ENCODE measurements at regions not wholly inside any gene's neighbourhood (a gene's known extent, or its start where the extent isn't known, plus 50 kb on each side); places are given as distances from the start of the nearest gene placed in this dataset.

DNA sequence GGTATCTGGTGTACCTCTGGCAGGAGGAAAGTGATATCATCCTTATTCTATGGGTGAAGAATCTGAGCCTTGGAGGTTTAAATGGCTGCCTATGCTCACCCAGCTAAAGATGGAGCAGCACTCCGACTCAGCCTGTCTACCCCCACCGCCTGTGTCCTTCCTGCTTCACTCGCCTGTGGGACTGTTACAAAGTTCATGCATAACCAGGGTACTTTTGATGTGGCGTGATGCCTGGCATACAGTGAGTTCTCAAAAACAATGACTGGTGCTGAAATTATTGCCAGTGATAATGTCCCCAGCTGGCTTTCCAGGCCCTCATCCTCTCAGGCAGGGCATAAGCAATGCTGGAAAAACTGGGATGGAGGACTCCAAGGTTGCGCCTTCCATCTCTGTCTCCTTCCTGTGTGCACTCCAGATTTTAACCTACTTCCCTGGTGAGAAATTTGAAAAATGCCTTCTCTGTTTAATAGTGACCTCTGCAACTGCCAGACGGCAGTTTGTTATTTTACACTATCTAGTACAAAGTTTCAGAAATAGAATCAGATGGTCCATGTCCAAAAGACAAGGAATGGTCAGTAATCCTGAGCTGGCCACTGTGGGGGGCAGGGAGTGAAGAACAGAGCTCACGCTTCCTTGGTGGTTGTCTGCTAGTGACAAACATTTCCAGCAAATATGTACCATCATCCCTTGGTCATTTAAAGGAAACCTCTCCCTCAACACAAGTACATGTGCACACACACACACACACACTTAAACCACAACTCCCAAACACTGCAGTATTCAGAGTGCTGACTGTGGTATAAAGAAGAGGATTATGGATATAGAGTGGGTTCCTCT, 86.5 kb upstream of the NMNAT3 start:
- TF ChIP-seq CTCF (IDR thresholded peaks at IDR 0.05) (no peak), POLR2AphosphoS5 (IDR thresholded peaks at IDR 0.05) (no peak), POLR2A (IDR thresholded peaks at IDR 0.05) (no peak), EP300 (IDR thresholded peaks at IDR 0.05) (no peak)
